GM19324 (cell line): ENCODE measurements at regions not wholly inside any gene's neighbourhood (a gene's known extent, or its start where the extent isn't known, plus 50 kb on each side); places are given as distances from the start of the nearest gene placed in this dataset.
"Not testable (repeated sequence)": the region's sequence is repeated elsewhere in the genome, so short reads cannot be mapped to it uniquely, and the experiment has no call there.

Source experiments
- ATAC-seq: cut with Tn5 transposase; IDR thresholded peaks from one replicate; pipeline ENCODE4 v1.9.1; 2021; ENCODE audit warnings: mild to moderate bottlenecking, moderate library complexity; ENCODE audit not compliant: unreplicated experiment, low FRiP score

DNA sequence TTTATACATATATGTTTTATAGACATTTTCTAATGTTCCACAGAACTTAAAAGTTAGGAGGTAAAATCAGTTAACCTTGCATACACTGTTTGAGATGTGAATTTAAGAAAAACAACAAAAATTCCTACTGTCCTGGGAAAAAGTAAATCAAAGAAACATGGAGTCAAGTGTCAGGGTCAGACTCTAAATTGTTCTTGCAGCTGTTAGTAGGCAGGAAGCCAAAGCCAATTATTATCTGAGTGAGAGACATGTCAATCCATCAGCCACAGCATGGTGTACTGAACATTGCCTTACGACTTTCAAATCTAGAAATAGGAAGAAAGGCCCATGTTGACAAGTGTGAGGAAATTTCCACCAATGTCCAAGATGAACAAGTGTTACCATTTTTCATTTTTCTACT lies 461.2 kb upstream of the MBL2 start:
- ATAC-seq, result no peak

DNA sequence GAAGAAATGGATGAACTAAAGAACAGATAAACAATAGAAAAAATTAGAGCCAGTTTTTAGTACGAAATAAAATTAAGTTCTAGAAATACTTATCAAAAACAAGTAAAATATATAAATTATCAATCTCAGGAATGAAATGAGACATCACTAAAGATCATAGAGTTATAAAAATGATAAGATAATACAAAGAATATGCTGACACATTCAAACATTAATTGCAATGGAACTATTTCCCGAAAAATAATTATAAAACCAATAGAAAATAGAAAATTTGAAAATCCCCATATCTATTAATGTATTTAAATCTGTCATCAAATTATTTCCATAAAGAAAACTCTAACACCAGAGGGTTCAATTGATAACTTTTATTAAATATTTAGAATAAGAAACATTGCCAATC lies 458.1 kb upstream of the MBL2 start:
- ATAC-seq, result no peak

DNA sequence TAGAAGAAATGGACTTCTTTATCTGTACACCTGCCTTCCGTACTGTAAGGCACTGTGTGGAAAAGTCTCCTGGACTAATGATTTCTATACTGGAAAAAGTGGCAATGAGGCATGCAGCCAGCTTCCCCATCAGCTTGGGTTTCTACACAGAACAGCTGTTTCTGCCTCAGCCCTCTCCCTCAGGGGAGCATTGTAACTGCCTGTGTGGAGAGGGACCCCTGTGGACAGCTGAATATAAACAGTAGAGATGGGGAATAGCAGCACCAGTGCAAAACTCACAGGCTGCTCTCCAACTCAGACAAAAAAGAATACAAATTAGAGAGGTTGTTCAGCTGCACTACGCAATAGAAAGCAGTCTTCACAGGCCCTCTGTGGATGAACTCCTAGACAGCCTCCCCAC lies 451.3 kb upstream of the MBL2 start:
- ATAC-seq, result no peak

GRCh38 chr10:53222806-53223205 lies 450.2 kb upstream of the MBL2 start:
- ATAC-seq, result no peak

- no peak for ATAC-seq
Observed at GRCh38 chr10:53209944-53210611, 437.5 kb upstream of the MBL2 start.

DNA sequence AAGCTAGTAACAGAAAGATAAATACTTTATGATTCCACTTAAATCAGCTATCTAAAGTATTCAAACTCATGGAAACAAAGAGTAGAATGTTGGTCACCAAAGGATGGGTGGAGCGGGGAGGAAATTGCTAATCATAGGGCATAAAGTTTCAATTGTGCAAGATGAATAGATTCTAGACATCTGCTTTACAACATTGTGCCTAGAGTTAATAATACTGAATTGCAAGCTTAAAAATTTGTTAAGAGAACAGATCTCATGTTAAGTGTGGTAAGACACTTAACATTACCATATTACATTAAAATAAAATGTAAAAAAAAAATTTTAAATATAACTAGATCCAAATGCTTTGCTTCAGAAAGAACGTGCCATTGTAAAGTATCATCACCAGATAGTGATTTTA lies 411.1 kb upstream of the MBL2 start:
- ATAC-seq, result no peak

DNA sequence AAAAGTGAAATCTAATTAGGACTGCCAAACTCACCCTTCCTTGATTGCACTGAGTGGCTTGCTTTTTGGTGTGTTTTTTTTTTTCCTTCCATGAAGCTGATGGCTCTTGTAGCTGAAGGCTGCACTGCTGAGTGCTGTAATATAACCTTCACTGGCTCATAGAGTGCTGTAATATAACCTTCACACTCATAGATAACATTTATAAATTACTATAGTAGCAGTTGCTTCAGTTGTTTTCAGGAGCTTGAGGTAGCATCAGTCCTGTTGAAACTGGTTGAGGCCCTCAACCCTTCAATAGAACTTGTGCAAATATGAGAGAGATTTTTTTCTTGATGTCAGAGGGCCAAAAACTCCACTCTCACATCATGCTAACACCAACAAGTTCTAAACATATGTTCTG lies 404.9 kb upstream of the MBL2 start:
- ATAC-seq, result no peak

GRCh38 chr10:53166325-53166724 lies 393.7 kb upstream of the MBL2 start:
- ATAC-seq, result no peak

DNA sequence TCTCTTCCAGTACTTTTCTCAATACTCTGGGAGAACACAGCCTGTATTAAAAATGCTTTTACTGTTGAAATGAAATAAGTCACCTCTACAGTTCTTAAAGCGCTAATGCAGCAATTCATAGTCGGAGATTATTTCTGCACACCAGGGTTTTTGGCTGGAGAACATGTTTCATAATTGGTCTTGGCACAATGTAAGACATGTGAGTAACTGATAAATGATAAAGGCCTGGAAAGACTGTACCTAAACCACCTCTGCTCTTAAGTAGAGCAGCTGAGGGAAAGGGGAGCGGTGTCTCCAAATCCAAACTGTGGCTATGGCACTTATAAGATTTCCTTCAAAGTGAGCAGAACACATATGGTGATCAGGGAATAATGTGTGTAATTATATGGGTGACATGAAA lies 390.3 kb upstream of the MBL2 start:
- no peak for ATAC-seq

- no peak for ATAC-seq
Observed at GRCh38 chr10:53161231-53161630, 388.6 kb upstream of the MBL2 start.

DNA sequence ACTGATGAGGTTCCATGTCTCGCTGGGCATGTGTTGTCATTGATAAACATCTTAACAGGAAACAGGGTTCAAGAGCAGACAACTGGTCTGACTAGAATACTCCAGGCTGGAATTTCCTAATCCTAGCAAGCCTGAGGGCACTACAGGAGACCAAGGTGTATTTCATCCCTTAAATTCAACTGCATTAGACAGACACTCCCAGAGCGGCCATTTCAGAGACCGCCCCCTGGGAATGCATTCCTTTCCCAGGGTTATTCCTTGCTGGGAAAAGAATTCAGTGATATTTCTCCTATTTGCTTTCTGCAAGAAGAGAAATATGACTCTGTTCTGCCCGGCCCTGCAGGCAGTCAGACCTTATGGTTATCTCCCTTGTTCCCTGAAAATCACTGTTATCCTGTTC lies 383.1 kb upstream of the MBL2 start:
- ATAC-seq, result not testable (repeated sequence)

- no peak for ATAC-seq
Observed at GRCh38 chr10:53153831-53154230, 381.2 kb upstream of the MBL2 start.

DNA sequence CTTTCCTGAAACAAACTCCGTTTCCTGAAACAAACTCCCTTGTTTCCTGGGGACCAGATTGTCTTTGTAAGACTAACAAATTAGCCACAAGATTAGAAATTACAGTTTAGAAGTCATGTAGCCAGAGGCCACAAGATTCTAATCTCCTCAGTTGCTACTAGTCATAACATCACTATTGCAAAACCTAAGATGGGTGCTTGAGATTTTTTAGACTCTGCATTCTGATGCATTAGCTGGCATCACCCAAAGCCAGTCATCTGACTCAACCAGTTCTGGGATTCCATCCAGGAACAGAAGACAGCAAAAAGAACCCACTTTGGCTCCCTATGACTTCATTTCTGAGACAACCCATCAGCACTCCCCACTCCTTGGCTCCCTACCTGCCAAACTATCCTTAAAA lies 367.9 kb upstream of the MBL2 start:
- ATAC-seq, result no peak

DNA sequence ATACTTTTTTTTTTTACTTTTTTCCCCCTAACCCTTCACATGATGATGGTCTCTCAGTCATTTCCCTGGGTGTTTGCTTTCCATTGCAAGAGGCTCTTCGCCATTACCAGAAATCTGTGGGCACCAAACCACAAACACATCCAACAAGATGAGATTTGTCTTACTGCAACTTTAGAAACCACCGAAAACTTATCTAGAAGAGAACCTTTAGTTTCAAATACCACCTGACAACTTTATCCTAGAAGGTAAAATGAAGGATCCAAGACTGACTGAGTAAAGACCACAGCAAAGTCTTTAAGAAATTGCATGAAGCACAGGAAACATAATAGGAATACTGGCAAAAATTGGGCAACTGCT lies 363.3 kb upstream of the MBL2 start:
- peak; percentile 33 for ATAC-seq

DNA sequence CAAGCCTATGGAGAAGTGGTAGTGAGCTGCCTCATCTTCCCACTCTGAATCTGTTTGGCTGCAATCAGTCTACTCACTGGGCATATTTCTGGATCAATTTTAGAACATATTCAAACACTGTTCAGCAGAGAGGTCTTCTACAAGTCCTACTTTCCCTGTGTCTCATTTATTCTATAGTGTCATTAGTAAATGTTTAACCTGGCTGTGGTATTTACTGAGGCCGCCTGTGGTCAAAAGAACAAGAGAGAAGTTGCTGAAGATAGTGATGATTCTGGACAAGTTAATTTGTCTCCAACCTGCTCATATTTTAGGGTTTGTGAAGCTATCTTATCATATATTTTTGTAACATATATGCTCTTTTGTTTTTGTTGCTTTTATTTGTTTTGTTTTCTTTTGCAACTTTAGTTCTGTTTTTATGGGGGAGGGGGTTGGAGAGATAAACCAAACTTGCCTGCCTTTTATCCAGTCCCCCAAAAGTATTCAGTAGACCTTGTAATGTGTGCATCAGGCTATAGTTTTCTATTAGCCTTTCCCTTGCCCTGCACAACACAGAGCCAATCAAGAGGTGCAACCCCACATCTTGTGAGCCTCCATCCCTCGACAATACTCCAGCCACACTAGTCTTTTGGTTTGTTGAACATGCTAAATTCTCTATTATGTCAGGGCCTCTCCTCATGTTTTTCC lies 362.8 kb upstream of the MBL2 start:
- ATAC-seq, result peak; percentile 86

- ATAC-seq, result no peak
Observed at GRCh38 chr10:53134050-53134449, 361.5 kb upstream of the MBL2 start.

GRCh38 chr10:53130337-53130736 lies 357.8 kb upstream of the MBL2 start:
- no peak for ATAC-seq

- no peak for ATAC-seq
Observed at GRCh38 chr10:53127686-53128085, 355.1 kb upstream of the MBL2 start.

GRCh38 chr10:53123311-53123710 lies 350.7 kb upstream of the MBL2 start:
- ATAC-seq, result no peak

DNA sequence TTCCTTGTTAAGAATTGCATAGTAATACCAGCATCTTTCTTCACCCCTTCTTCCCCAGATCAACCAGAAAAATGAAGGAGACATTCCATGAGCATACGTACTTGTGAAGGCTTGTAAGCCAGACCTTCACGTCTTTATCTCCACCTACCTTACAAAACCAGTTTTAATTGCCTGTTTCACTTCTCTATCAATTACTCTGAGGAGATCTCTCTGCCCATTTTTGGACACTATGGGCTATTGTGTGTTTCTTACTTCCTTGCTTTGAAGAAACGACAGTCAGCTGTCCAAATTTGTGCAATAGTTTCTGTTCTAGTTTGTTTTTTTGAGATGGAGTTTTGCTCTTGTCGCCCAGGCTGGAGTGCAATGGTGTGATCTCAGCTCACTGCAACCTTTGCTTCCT lies 349.7 kb upstream of the MBL2 start:
- ATAC-seq, result no peak

DNA sequence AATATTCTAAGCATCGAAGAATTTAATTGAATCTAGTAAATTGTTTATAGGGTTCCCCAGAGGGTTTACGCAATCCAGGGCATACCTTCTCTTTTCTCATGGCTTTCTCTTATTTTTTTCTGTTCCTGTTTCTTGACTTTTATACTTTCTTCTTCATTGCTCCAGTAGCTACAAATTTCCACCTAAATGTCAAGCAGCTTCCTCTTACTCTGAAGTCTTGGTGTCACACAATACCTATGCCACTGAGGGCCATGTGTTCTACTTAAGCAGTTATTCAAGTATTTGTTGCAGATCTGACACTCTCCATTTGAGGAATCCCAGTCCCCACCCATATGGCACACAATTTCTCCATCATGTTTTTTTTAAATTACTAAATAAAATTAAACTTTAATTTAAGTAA lies 343.1 kb upstream of the MBL2 start:
- no peak for ATAC-seq

DNA sequence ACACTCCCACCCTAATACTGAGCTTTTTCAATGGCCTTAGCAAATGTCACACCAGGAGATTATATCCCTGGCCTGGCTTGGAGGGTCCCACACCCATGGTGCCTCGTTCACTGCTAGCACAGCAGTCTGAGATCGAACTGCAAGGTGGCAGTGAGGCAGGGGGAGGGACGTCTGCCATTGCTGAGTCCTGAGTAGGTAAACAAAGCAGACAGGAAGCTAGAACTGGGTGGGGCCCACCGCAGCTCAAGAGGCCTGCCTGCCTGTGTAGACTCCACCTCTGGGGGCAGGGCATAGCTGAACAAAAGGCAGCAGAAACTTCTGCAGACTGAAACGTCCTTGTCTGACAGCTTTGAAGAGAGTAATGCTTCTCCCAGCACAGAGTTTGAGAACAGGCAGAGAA lies 338.9 kb upstream of the MBL2 start:
- ATAC-seq, result peak; percentile 59

- ATAC-seq, result no peak
Observed at GRCh38 chr10:53109320-53109719, 336.7 kb upstream of the MBL2 start.
